NCI-H2081 treated with DMSO at 0.1 percent for 48 hours (cell line): ENCODE measurements at regions not wholly inside any gene's neighbourhood (a gene's known extent, or its start where the extent isn't known, plus 50 kb on each side); places are given as distances from the start of the nearest gene placed in this dataset.
A peak's percentile ranks its signal among the peaks of the same experiment; 100 is the strongest.
"Not testable (repeated sequence)": the region's sequence is repeated elsewhere in the genome, so short reads cannot be mapped to it uniquely, and the experiment has no call there.

ENCODE experiments used
- DNase-seq: peaks from one replicate; lab custom pipeline; 2025; lab: John Stamatoyannopoulos, UW

- no peak for DNase-seq
Measured at GRCh38 chr4:33467291-33467690, 2747.1 kb downstream of the PCDH7 start.

DNA sequence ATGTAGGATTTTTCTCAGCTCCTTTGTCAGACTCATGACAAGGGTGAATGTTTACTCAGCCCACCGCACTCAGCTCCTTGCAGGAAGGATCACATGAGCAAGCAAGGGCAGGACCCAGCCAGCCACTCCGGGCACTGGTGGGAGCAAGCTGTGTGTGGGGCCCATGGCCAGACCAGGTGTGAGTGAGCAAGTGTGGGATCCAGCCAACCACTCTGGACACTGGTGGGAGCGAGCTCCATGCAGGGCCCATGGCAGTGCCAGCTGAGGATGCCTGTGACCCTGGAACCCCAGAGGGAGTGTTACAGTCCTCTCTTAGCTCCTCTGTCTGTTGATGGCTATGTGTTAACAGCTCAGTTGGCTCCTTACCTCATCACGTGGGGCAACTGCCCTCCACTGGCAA is 2750.6 kb downstream of the PCDH7 start:
- no peak for DNase-seq

DNA sequence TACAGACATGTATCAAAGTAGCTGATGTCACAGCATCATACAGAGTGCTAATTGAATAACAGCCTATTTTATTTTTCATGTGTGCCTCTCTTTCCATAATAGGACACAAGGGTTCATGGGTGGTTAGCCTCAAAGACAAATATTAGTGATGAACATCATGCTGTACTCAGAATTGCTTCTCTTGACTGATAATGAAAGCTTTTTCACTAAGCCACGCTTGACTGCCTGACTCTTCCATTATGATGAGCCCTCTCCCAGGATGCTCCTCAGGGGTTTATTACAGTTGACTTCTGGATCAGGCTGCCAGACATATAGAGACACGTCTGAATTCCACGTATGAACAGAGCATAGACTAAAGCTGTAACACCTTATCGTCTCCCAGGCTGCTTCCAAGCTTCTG is 2757.5 kb downstream of the PCDH7 start:
- no peak for DNase-seq

DNA sequence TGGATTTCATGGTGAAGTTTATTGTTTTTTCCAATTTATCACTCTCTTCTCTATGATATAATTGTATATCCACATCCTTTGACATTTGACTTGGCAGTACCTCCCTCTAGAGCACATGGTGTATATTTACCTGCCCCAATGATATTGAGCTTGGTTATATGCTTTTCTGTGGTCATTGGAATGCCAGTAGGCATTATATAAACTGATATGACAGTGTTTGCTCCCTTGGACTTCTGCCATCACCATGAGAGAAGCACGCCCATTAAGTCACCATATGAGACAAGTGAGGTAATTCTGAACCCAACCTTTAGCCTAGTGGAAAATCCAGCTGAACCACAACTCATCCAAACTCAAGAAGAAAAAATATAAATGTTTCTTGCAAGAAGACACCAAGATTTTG is 2761.5 kb downstream of the ARAP2 start:
- peak; percentile 42 for DNase-seq

DNA sequence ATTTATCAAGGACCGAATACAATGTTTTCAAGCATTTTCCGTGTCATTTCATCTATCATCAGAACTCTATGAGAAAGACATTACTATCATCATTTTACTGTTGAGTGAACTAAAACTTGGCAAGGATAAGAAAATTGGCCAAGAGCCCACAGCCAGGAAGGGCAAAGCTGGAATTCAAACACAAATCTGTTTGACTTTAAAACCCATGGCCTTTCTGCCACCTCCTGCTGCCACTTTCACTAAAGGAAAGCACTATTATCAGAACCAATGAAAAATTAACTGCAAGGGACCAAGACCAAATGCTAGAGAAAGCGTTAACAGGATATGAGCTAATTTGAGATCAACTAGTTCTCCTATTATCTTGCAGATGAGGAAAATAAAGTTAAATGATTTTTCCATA is 2759.2 kb downstream of the ARAP2 start:
- DNase-seq: no peak

DNA sequence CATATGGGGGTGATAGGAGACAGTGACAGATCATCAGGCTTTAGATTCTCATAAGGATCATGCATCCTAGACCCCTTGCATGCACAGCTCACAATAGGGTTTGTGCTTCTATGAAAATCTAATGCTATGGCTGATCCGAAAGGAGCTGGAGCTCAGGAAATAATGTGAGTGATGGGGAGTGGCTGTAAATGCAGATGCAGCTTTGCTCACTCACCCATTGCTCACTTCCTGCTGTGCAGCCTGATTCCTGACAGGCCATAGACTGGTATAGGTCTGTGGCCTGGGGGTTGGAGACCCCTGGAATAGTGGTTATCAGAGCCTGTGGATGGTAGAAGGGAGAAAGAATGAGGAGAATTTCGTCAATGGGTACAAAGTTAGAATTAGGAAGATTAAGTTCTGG is 2751.1 kb downstream of the ARAP2 start:
- DNase-seq: no peak

DNA sequence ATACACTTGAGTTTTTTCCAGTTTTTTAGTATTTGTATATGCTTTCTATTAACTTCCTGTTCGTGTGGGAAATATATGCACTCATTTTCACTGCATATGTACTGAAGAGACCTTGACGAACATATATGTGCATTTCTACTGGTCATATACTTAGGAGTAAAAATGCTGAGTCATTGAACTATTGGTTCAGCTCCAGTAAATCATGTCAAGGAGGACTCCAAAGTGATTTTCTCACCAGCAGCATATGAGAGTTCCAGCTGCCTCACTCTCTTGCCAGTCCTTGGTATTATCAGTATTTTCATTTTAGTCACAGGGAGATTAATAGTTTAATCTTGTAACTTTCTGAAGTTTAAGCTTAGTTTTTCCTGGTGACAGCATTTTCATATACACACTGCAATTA is 2750.2 kb downstream of the ARAP2 start:
- DNase-seq: no peak

DNA sequence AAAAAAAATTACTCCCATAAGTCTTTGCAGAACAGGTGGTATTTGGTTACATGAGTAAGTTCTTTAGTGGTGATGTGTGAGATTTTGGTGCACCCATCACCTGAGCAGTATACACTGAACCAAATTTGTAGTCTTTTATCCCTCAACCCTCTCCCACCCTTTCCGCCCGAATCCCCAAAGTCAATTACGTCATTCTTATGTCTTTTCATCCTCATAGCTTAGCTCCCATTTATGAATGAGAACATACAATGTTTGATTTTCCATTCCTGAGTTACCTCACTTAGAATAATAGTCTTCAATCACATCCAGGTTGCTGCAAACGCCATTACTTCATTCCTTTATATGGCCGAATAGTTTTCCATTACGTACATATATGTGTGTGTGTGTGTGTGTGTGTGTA is 2742.7 kb downstream of the ARAP2 start:
- not testable (repeated sequence) for DNase-seq

- no peak for DNase-seq
Measured at GRCh38 chr4:33512397-33512796, 2731.9 kb downstream of the ARAP2 start.

- no peak for DNase-seq
Measured at GRCh38 chr4:33518856-33519255, 2725.5 kb downstream of the ARAP2 start.

- no peak for DNase-seq
Measured at GRCh38 chr4:33532821-33533220, 2711.5 kb downstream of the ARAP2 start.

DNA sequence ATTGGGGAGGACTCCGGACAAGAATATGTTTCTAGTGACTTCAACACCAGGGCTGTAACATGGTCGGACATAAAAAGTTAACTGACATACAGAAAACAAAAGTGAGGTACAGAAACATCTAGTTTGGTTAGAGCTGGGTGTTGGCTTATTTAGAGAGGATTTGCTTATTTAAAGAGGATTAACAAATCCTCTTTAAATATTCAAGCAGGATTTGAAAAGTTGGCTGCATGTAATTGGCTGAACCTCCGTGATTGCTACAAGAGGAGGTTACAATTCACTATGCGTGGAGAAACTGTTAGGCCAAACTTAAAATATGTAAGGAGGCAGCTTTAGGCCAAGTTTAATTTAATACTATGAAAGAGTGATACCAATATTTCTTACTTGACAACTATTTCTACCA is 2707.4 kb downstream of the ARAP2 start:
- DNase-seq: no peak

GRCh38 chr4:33537527-33537926 is 2706.8 kb downstream of the ARAP2 start:
- no peak for DNase-seq

DNA sequence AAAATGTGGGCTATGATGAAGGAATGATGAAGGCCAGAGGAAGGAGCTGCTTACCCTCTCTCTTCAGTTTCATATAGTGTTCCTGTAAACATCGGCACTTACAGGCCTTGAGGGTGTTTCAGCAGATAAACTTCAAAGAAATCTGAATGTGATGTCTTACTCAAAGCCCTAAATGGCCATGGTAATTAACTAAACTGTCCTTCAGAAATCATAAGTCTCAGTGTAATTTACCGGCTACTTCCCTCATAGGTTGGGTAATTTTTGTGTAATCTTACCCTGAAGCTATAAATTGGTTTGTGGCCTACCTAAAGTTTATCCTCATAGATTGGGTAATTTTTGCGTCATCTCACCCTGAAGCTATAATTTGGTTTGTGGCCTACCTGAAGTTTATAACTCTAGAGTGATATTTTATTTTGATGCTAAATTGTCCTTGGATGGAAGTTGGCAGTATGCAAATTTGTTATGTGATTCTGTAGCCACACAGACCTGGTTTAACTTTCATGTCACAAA is 2700.3 kb downstream of the ARAP2 start:
- DNase-seq: no peak

DNA sequence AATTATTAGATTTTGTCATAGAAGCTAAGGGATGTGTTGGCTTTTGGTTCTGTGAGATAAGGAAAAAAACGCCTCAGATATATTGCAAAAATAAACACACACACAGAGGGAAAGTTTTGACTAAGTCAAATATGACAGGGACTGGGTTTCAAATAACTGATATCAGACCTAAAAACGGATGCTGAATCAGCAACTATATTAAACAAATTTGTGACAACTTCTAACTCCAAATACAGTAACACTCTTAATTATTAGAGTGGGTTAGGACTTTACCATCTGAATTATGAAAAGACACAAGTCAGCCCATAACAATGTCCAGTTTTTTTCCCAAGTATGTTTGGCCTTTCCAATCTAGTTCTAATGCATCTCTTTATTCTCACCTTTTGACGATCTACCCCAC is 2693.1 kb downstream of the ARAP2 start:
- DNase-seq: no peak

- DNase-seq: no peak
Measured at GRCh38 chr4:33561259-33561658, 2683.1 kb downstream of the ARAP2 start.

- DNase-seq: no peak
Measured at GRCh38 chr4:33566649-33567048, 2677.7 kb downstream of the ARAP2 start.

GRCh38 chr4:33577791-33578190 is 2666.5 kb downstream of the ARAP2 start:
- no peak for DNase-seq

- no peak for DNase-seq
Measured at GRCh38 chr4:33579951-33580350, 2664.4 kb downstream of the ARAP2 start.

GRCh38 chr4:33592701-33593100 is 2651.6 kb downstream of the ARAP2 start:
- no peak for DNase-seq

DNA sequence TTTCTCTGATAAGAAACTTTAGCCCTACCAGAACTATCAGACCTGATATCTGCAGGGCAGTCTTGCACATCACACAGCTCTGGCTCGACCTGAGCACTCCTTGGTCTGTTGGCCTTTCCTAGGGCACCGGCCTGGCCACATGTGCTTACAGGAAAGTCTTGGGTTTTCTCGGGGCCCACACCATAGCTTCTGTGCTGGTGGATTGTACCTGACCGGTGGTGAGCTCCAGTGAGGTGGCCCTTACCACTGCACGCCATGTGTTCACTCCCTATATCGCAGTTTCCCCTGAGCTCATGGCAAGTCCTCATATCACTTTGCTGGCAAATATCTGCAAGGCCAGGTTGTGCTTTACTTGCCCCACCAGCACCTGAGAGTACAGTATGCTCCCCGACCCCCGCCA is 2637.4 kb downstream of the ARAP2 start:
- no peak for DNase-seq

GRCh38 chr4:33616121-33616520 is 2628.2 kb downstream of the ARAP2 start:
- DNase-seq: no peak

- no peak for DNase-seq
Measured at GRCh38 chr4:33625748-33626147, 2618.6 kb downstream of the ARAP2 start.

GRCh38 chr4:33626221-33626620 is 2618.1 kb downstream of the ARAP2 start:
- DNase-seq: no peak

GRCh38 chr4:33628296-33628695 is 2616.0 kb downstream of the ARAP2 start:
- no peak for DNase-seq
